Ureter (tissue), 1 donor: ENCODE measurements at regions not wholly inside any gene's neighbourhood (a gene's known extent, or its start where the extent isn't known, plus 50 kb on each side); places are given as distances from the start of the nearest gene placed in this dataset.
"Not testable (repeated sequence)": the region's sequence is repeated elsewhere in the genome, so short reads cannot be mapped to it uniquely, and the experiment has no call there.

Source experiments
- DNase-seq: peaks from one replicate; pipeline ENCODE4 v3.0.0-alpha.2; 2020; ENCODE audit warnings: low spot score
- donor health status: DM: yes; HTN: yes; CAD: no.

DNA sequence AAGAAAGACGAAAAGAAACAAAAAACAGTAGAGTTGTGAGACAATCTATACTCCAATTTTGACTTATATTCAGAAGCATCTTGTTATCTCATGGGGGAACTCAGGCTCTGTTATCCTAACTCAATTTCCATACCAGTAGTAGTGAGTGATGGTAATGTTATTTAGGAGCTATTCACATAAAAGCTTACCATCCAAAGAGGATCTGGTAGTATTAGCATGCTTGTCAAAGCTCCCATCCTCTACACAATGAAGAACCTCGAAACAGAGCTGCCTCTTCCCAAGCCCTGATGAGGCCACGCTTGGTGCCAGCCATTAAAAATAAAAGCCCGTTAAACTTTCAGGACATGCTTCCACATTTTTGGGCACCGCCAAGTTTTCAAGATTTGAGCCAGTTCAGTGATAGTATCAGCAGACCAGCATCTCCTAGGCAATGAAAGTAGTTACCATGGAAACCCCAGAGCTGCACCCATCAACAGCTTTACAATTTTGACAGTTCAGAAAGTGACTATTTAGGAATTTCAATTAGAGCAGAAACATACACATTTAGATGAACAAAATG lies 173.3 kb downstream of the CD83 start:
- DNase-seq, result no peak

DNA sequence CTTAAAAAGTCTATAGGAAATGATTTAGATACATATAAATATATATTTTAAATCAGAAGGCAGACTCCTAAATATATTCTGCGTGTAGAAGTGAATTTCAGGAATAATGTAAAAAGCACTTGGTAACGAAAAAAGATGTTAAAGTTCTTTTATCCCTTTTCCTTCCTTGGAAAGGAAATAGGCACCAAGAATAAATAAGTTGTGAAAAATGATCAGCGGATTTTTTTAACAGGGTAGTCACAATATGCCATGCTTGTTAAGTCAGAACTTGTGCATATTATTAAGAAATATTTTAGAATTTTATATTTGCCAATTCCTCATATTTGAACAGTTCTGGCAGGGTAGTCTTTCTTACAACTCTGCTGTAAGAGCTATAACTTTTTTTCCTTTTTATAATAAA lies 173.8 kb downstream of the CD83 start:
- no peak for DNase-seq

DNA sequence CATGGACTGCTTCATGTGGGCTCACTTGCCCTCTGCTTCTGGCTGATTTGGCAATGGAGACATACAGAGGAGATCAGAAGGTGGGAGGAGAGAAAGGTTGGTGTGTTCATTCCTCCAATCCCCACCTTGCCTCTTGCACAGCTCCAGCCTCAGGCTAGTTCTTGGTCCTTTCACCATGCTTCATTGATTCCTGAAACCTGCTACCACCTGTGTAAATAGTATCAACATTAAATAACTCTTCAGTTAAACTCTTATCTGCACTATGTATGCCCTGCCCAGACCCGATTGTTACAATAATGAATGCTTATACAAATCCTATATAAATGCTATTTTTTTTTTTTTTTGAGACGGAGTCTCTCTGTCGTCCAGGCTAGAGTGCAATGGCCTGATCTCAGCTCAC lies 174.5 kb downstream of the CD83 start:
- DNase-seq, result no peak

DNA sequence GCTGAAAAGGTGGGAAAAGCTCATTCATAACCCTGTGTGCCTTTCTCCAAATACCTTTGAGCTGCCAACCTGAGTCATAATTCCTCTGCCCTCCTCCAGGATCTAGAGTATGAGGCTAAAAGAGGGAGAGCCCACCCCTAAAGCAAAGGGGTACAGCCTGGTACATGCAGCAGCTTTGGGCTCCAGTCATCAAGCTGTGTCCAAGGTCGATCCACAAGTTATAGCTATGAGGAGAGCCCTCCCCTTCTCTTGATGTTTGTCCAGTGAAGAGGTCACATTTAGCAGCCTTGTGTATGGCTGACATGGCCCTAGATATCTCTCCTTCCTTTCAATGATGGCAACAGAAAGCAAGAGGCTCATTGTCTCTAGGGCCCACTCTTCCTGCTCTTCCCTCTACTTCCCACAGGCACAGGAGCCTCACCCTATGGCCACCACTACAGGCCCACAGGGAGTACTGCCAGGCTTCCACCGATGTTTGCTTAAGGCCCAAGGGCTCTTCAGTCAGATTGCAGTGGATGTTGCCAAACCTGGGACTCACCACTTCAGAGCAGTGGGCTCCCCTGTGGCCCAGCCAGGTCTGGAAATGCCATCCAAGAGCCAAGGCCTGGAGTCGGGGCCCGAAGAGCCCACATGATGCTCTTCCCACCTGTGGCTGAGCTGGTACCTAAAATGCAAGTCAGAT lies 176.8 kb downstream of the CD83 start:
- no peak for DNase-seq

DNA sequence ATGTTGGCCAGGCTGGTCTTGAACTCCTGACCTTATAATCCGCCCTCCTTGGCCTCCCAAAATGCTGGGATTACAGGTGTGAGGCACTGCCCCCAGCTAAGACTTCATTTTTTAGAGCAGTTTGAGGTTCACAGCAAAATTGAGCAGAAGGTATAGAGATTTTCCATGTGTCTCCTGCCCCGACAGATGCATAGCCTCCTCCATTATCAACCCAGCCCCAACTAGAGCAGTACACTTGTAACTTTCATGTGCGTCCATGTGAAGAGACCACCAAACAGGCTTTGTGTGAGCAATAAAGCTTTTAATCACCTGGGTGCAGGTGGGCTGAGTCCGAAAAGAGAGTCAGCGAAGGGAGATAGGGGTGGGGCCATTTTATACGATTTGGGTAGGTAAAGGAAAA lies 179.1 kb downstream of the CD83 start:
- DNase-seq, result not testable (repeated sequence)

DNA sequence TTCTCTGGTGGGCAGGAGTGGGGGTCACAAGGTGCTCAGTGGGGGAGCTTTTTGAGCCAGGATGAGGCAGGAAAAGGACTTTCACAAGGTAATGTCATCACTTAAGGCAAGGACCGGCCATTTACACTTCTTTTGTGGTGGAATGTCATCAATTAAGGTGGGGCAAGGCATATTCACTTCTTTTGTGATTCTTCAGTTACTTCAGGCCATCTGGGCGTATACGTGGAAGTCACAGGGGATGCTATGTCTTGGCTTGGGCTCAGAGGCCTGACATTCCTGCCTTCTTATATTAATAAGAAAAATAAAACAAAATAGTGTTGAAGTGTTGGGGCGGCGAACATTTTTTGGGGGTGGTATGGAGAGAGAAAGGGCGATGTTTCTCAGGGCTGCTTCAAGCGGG lies 179.5 kb downstream of the CD83 start:
- not testable (repeated sequence) for DNase-seq

DNA sequence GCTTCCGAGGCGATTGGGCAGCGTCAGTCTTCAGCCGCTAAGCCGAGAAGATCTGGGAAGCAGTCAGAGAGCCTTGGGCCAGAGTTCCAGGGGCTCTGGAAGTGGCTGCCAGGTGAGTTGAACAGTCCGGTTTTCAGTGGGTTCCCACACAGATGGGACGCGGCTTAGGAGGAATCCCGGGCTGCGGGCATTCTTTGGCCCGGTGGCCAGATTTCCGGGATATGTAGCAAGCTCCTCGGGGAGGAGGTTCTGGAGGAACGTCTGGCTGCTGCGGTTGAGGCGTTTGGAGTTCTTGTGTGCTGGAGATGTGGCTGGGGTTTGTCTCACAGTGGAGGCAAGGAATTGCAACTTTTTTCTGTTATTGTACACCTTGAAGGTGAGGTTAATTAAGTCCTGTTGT lies 182.6 kb downstream of the CD83 start:
- not testable (repeated sequence) for DNase-seq

DNA sequence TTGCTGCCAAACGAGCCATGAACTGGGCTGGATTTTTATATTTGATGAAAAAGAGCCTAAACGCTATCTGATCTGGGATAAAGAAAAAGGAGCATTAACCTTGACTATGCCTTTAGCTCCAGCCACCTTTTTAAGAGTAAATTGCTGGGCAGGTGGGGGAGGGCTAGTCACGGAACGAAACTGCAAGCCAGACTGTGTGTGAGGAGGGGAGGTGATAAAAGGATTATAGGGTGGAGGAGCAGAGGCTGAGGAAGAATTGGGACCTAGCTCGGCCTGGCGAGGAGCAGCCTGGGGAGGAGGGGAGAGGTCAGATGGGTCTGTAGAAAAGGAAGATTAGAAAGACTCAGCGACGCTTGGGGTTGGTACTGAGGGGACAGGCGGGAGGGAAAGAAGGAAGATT lies 183.1 kb downstream of the CD83 start:
- not testable (repeated sequence) for DNase-seq

DNA sequence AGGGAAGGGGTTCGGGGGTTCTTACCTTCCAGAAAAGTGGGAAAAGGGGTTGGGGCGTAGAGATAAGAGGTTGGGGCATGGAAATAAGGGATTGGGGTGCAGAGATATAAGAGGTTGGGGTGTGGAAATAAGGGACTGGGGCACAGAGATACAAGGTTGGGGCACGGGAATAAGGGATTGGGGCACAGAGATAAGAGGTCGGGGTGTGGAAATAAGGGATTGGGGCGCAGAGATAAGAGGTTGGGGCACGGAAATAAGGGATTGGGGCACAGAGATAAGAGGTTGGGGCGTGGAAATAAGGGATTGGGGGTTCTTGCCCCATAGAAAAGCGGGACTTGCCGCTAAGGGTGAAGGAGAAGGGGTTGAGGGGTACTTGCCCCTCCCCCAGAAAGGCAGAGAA lies 183.9 kb downstream of the CD83 start:
- DNase-seq, result not testable (repeated sequence)

DNA sequence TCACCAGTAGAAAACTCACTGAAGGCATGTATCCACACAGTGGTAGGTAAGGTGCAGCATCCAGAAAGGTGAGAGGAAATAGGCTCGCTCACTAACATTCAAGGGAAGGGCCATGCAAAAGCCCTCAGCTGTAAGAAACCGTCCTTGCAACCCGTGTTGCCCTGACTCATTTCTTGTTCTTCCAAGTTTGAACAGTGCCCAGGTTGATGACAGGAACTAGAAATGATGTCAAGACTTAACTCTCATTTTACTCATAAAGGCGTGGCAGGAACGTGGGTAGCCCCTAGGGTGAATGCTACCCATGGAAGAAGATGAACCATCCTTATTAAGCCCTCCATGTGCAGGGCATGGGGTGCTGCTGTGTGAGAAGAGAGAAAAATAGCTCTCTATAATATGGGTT lies 187.6 kb downstream of the CD83 start:
- DNase-seq, result no peak

DNA sequence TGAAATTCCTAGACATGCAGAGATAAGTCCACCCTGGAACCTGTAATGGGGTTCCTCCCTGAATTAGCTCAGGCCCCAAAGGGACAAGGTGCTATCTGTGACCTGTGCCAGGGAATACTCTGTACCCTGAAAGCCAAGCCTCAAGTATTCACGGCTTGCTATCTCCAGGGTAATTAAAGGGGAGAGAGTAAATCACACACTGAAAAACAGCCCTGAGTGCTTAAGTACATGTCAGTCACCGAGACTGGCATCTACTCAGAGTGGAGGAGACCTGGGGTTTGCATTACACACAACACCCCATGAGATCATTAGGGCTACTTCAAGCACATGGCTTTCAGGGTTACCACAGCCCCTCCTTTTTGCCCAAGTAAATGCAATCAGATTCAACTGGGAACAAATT lies 188.1 kb downstream of the CD83 start:
- DNase-seq, result no peak

DNA sequence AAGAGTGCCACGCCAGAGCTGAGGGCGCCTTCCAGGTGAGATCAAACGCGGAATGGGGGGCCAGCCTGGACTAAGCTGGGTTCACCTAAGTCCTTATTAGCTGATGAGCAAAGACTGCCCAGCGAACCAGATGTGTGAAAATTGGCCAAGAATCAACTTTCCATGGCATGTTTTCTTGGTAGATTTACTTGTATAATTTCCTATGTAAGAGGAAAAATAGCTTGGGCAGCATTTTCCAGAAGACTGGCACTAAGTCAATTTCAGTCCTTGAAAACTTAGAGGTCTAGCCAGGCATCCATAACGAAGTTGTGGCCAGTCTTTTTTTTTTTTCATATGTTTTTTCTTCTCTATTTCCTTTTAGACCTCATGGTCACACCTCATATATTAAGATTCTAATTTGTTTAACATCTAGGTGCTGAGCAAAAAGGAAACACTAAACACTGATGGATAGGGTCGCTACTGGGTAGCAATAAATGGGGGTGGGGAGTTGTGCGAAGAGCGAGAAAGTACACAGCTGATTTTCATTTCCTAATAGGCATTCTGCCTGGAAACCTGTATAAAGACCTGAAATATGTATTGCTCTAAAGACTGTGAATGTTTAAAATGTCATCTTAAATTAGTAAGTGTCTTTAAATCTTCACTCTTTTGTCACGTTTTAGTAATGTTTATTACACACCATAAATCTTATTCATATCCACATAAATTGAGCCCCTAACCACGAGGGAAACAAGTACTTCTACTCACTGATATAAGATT lies 188.8 kb downstream of the CD83 start:
- no peak for DNase-seq

DNA sequence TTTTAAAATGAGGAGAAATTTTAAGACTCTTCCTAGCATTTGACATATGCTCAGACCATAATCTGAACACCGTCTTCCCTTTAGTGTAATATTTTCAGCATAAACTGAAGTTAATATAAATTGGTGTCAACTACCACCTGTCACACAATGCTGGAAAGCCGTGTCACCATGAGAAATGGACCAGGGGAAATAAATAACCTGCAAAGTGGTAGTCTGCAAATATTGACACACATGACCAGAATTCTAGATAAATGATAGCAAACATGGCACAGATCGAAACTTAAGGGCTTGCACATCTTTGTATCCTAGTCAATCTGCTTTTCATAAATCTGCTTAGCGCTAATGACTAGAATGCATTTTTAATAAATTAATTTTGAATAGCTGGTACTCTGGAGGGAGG lies 191.9 kb downstream of the CD83 start:
- DNase-seq, result no peak

DNA sequence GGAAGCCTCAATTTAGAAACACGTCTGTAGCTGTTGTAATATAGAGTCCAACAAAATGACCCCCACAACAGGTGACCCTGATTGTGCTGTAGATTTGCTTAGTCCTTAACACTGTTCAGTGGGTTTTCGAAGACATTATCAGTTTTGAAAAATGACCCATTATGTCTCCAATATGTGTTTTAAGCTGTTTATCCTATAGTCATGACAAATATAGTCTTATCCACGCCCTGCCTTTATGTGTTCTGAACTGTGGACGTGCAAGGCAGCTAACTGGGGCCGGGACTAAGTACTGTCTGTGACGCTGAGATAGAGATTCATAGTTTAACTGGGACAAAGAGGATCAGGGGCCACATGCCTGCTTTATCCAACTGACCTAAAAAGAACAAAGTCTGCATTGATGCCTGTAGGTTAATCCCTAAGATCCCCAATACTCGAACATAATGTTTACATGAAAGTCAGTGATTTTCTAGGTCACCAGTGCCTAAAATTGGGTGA lies 192.4 kb downstream of the CD83 start:
- DNase-seq, result no peak

DNA sequence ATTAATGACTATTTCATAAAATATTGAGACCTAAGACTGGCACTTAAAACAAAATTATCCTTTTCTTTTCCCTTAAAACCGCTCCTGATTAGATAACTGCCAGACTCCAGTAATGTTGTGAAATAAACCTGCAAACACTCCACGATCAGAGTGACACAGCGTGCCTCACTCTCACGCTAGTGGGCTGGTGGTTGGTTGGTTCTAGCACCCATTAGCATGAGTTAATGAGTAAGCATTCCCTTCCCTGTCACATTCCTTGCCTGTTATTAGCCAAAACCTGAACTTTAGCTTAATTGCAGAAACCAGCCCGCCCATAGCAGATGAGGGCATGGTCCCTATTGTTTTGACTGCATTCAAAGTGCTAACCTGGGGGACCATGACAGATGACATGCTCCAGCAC lies 193.4 kb downstream of the CD83 start:
- DNase-seq, result no peak

DNA sequence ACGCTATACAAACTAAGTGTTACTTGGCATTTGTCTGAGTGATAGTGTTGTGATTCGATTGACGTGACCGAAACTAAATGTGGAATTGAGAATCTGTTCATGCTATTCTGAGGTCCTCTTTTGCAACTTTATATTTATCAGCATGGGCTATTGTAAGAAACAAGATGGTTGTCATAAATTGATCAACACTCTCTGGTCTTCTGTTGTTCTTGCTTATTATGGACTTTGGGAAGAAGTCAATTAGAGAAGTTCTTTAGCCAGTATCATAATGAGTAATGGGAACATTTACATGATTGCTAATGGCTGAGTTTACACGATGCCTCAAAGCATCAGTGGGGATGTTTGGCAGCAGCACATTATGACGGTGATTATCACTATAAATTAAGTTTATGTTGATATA lies 195.0 kb downstream of the CD83 start:
- DNase-seq, result no peak

DNA sequence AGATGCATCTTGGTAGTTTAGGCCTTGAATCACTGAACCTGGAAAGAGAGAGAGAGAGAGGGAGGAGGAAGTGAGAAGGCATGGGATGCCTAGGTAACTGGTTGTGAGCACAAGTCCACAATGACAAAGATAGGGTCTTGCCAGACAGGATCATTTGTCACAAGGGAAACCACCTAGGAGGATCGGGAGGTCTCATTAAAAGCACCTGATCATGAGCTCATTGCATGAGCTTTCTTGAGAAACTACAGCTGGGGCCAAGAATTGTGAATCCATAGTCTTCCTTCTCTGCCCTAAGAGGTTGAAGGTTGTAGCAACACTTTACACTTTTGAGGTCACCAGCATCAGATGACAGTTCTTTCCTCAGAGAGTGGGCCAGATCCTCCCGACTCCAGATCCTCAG lies 195.7 kb downstream of the CD83 start:
- DNase-seq, result no peak

DNA sequence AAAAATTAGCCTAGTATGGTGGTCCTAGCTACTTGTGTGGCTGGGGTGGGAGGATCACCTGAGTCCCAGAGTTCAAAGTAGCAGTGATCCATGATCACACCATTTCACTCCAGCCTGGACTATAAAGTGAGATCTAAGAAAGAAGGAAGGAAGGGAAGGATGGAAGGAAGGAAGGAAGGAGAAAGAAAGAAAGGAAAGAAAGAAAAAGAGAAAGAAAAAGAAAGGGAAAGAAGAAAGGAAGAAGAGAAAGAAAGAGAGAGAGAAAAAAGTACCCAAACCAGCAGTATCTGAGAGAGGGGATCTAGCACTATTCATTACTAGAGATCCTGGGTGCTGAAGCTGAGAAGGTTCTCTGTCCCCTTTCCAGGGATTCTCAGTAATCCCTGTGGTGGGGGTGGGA lies 197.8 kb downstream of the CD83 start:
- no peak for DNase-seq

DNA sequence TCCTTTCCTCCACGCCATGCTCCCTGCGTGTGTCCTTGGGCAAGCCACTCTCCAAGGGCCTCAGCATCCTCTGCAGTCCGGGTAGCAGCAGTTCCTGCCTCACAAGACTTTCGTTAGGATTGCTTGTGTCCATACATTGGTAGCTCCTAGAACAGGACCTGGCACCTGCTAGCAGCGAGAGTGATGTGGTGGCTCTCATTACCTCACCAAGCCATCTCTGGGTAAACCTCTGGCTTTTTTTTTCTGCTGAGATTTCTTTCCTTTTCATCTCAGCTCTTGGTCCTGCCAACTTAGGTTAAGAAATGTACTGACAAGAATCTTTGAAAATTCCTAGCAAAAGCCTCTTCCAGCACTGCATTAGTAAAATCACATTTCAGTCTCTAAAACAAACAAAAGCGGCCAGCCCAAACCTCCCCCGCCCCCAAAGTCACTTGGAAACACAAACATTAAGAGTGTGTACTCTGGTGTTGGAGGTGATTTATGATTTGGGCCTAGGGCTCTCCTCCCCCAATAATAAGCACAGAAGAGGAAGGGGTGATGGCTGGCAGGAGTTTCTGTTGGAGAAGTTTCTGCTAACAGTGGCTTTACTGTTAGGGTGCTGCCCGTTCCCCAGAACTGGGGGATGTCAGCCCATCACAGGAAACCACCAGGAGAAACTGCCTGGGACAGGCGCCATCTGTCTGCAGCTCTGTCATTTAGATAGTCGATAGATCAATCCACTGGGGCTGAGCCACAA lies 199.2 kb downstream of the CD83 start:
- DNase-seq, result no peak

DNA sequence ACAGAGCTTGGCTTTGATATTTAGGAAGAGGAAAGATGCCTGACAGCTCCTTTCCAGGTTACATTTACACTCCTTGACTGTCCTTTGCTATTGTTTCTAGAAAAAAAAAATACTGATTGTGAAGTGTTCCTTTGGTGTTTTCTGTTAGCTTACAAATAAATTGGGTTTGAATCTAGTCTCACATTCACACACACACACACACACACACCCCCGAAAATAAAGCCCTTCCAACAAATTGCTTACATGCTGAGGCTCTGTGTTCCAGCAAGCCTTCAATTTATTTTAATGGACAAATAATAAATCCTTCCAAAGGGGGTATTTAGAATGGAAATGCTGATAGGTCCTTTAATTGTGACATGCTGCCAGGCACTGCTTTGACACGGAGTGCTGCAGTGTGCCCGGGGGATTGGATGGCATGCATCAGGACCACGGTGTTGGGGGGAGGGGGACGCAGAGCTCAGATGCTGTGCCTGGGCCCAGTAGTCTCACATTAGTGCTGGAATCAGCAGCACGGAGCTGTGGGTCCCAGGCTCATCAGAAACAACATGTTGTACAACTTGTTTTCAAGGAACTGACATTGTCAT lies 199.9 kb downstream of the CD83 start:
- DNase-seq, result no peak

DNA sequence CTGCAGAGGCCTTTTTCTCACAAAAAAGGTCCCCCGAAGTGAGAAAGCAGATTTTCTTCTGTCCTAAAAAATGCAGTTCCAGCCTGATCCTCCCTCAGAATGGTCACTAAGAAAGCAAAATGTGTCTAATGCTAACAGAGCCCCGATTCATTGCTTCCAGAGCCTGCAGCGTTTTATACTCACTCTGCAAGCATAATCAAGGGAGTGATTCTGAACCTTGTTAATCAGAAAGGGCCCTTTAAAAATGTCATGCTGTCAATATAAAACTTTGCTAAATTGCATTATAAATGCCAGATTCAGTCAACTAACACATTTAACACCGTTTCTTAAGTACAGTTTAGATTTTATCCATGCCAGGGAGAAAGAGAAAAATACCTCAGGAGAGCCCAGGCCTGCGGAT lies 202.8 kb downstream of the CD83 start:
- no peak for DNase-seq
